ENCODE measurements at regions not wholly inside any gene's neighbourhood (a gene's known extent, or its start where the extent isn't known, plus 50 kb on each side); places are given as distances from the start of the nearest gene placed in this dataset.

DNA sequence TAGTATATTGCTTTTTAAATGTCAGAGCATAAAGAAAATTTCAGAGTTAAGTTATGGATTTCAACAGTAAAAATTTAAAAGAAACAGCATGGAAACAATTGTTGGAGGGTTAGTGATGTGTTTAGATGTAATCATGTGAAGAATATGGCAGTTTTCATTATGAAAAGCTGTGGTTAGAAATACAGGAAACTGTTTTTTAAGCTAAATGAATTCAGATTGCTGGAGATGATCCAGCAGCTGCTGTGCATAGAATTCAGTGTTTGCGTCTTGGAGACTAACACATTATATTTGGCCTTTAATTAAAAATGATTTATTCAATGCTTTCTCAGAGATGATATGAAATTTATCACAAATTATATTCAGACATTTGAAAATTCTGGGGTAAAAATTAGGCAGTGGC, 273.6 kb upstream of the LRRC7 start:
- H3K4me1 ChIP-seq (ENCODE audit: insufficient read depth, low read length, severe bottlenecking): no peaks in the 10 kb centered on the region
- no peaks in the 10 kb centered on the region for H3K27me3 ChIP-seq (ENCODE audit: insufficient read depth, low read length)
- H3K9me2 ChIP-seq (ENCODE audit: low read depth, low read length): no peaks in the 10 kb centered on the region
- no peaks in the 10 kb centered on the region for H3K9me3 ChIP-seq (ENCODE audit: low read length)
- no peaks in the 10 kb centered on the region for H3F3A ChIP-seq (ENCODE audit: insufficient read depth, low read length)
- no peaks in the 10 kb centered on the region for H3K36me3 ChIP-seq (ENCODE audit: insufficient read depth, low read length)
- H3K9ac ChIP-seq (ENCODE audit: low read length): no peak overlapping the region
- H3K4me3 ChIP-seq (ENCODE audit: low read depth, low read length, poor library complexity, severe bottlenecking): no peak overlapping the region
- TF ChIP-seq EZH2 (IDR thresholded peaks at IDR 0.05; ENCODE audit: borderline replicate concordance, low read length) (no peak), CTCF (IDR thresholded peaks at IDR 0.05; ENCODE audit: low read length) (no peak)
- no peak overlapping the region for H3K4me2 ChIP-seq (ENCODE audit: low read length)
- H3K27ac ChIP-seq (ENCODE audit: low read depth, low read length, poor library complexity, severe bottlenecking): no peak overlapping the region
- H3K79me2 ChIP-seq (ENCODE audit: insufficient read depth, low read length): no peaks in the 10 kb centered on the region
- H2AFZ ChIP-seq (ENCODE audit: low read length): no peak overlapping the region
- H4K20me1 ChIP-seq (ENCODE audit: insufficient read depth, low read length): no peaks in the 10 kb centered on the region

- H3K27ac ChIP-seq (ENCODE audit: low read depth, low read length, poor library complexity, severe bottlenecking): no peak overlapping the region
These were observed 272.5 kb upstream of the LRRC7 start for GRCh38 chr1:69295265-69295664.

GRCh38 chr1:69305621-69306020, 262.1 kb upstream of the LRRC7 start:
- no peak overlapping the region for H2AFZ ChIP-seq (ENCODE audit: low read length)
- H3K79me2 ChIP-seq (ENCODE audit: insufficient read depth, low read length): no peaks in the 10 kb centered on the region
- TF ChIP-seq CTCF (IDR thresholded peaks at IDR 0.05; ENCODE audit: low read length) (peak; percentile 69), EZH2 (IDR thresholded peaks at IDR 0.05; ENCODE audit: borderline replicate concordance, low read length) (no peak)
- no peaks in the 10 kb centered on the region for H3F3A ChIP-seq (ENCODE audit: insufficient read depth, low read length)
- no peaks in the 10 kb centered on the region for H3K36me3 ChIP-seq (ENCODE audit: insufficient read depth, low read length)
- no peak overlapping the region for H3K27ac ChIP-seq (ENCODE audit: low read depth, low read length, poor library complexity, severe bottlenecking)
- H3K4me3 ChIP-seq (ENCODE audit: low read depth, low read length, poor library complexity, severe bottlenecking): no peak overlapping the region
- H3K9ac ChIP-seq (ENCODE audit: low read length): no peak overlapping the region
- no peak overlapping the region for H3K4me2 ChIP-seq (ENCODE audit: low read length)
- H3K9me2 ChIP-seq (ENCODE audit: low read depth, low read length): no peaks in the 10 kb centered on the region
- H3K9me3 ChIP-seq (ENCODE audit: low read length): no peaks in the 10 kb centered on the region
- no peaks in the 10 kb centered on the region for H3K27me3 ChIP-seq (ENCODE audit: insufficient read depth, low read length)
- H4K20me1 ChIP-seq (ENCODE audit: insufficient read depth, low read length): no peaks in the 10 kb centered on the region
- H3K4me1 ChIP-seq (ENCODE audit: insufficient read depth, low read length, severe bottlenecking): no peaks in the 10 kb centered on the region

More at GRCh38 chr1:69295265-69295664, 272.5 kb upstream of the LRRC7 start:
- H2AFZ ChIP-seq (ENCODE audit: low read length): no peak overlapping the region
- no peaks in the 10 kb centered on the region for H3K9me3 ChIP-seq (ENCODE audit: low read length)
- H3F3A ChIP-seq (ENCODE audit: insufficient read depth, low read length): no peaks in the 10 kb centered on the region
- TF ChIP-seq CTCF (IDR thresholded peaks at IDR 0.05; ENCODE audit: low read length) (no peak), EZH2 (IDR thresholded peaks at IDR 0.05; ENCODE audit: borderline replicate concordance, low read length) (no peak)
- no peaks in the 10 kb centered on the region for H3K36me3 ChIP-seq (ENCODE audit: insufficient read depth, low read length)
- H3K4me1 ChIP-seq (ENCODE audit: insufficient read depth, low read length, severe bottlenecking): no peaks in the 10 kb centered on the region
- no peaks in the 10 kb centered on the region for H3K27me3 ChIP-seq (ENCODE audit: insufficient read depth, low read length)
- no peak overlapping the region for H3K4me2 ChIP-seq (ENCODE audit: low read length)
- no peaks in the 10 kb centered on the region for H4K20me1 ChIP-seq (ENCODE audit: insufficient read depth, low read length)
- H3K9me2 ChIP-seq (ENCODE audit: low read depth, low read length): no peaks in the 10 kb centered on the region
- no peak overlapping the region for H3K4me3 ChIP-seq (ENCODE audit: low read depth, low read length, poor library complexity, severe bottlenecking)
- no peak overlapping the region for H3K9ac ChIP-seq (ENCODE audit: low read length)
- H3K79me2 ChIP-seq (ENCODE audit: insufficient read depth, low read length): no peaks in the 10 kb centered on the region
